Jurkat, Clone E6-1 (cell line): ENCODE measurements at regions not wholly inside any gene's neighbourhood (a gene's known extent, or its start where the extent isn't known, plus 50 kb on each side); places are given as distances from the start of the nearest gene placed in this dataset.
"Not testable (repeated sequence)": the region's sequence is repeated elsewhere in the genome, so short reads cannot be mapped to it uniquely, and the experiment has no call there.

Source experiments
- DNase-seq: peaks from one replicate; pipeline ENCODE4 v3.0.0-alpha.2; 2011; ENCODE audit warnings: low read depth, low spot score
- H3K4me3 ChIP-seq: 2 replicates; pipeline ENCODE4 v1.5.1; 2011; ENCODE audit warnings: mild to moderate bottlenecking, low read length, control low read depth, moderate library complexity

DNA sequence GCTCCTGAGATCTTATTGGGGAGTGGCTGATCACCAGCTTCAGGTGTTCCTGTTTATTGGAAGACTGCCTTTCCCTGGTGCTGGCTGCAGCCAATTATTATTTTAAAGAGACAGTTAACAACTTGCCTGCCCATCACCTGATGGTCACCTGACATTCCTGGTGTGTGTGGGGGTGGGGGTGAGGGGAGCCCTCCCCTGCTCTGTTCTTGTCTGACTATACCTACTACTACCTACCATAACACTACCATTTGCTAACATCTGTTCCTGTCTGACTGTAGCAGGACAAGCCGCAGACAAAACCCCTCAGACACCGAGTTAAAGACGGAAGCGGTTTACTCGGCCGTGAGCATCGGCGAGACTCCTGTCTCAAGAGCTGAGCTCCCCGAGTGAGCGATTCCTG, 54.9 kb upstream of the NBPF3 start:
- H3K4me3 ChIP-seq, result no peak overlapping the region
- no peak for DNase-seq

GRCh38 chr1:21384620-21385019, 55.3 kb upstream of the NBPF3 start:
- no peak for DNase-seq
- H3K4me3 ChIP-seq, result no peak overlapping the region

DNA sequence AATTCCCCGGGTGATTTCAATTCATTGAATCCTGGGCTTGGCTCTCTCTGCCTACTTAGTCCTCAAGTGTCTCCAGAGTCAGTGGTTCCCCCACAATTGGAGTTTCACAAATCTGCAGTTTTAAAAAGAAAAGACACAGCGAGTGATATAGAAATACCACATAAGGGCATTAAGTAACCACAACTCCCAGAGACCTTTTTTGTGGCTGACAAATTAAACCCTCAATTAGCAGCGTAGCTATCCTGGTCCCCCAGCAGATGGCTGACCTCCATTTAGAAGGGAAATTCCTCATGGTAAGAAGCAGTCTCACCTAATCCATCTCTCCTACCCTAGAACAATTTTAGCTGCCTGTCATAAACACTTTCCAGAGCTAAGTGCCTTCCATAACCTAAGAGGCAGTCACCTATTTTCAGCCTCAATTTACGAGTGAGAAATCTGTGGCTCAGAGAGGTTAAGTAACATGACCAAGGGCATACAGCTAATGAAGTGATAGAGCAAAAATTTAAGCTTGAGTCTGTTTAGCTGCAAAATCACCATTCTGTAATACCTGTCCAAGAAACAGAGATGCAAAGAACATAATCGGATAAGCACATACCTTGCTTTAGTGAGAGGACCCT, 56.0 kb upstream of the NBPF3 start:
- no peak overlapping the region for H3K4me3 ChIP-seq
- DNase-seq, result no peak

DNA sequence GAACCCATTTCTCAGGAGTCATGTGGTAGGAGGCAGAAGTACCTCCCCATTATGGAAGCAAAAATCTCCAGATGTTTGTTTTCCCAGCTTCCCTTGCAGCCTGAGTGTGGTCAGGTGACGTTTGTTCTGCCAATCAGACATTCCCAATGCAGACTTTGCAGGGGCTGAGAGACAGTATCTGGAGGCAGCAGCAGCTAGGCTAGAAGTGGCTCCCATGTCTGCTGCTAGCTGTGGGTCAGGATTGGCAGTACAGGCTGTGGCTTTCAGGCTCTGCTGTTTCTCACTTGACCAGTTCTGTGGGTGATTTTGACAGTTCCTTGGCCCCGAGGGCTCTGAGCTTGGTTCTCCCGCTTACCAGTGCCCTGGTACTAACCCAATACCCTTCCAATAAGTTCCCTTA, 58.6 kb upstream of the NBPF3 start:
- no peak for DNase-seq
- H3K4me3 ChIP-seq, result no peak overlapping the region

DNA sequence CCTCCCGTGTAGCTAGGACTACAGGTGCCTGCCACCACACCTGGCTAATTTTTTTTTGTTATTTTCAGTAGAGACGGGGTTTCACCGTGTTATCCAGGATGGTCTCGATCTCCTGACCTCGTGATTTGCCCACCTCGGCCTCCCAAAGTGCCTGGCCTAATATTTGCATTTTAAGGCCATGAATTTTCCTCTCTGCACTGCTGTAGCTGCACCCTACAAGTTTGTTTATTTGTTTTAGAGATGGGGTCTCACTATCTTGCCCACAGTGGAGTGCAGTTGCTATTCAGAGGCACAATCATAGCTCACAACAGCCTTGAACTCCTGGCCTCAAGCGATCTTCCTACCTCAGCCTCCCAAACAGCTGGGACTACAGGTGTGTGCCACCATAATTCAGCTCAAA, 59.8 kb upstream of the NBPF3 start:
- not testable (repeated sequence) for H3K4me3 ChIP-seq, DNase-seq

DNA sequence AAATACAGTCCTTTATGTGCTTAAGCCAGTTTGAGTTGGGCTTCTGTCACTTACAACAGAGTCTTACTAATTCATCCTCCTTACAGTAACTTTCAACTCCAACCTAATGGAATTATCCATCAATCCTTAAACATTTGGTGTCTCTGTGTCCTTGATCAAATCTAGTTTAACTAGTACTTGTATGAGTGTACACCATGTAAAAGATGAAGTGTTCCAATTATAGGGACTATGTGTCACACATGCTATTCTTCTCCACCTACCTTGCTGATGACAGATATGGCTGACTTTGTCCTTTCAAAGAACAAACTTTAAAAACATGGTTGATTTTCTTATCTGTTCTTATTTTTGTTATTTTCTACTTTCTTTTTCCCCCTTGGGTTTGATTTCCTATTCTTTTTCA, 60.4 kb upstream of the NBPF3 start:
- DNase-seq, result no peak
- H3K4me3 ChIP-seq, result no peak overlapping the region

GRCh38 chr1:21378705-21379494, 61.0 kb upstream of the NBPF3 start:
- no peak for DNase-seq
- no peak overlapping the region for H3K4me3 ChIP-seq

DNA sequence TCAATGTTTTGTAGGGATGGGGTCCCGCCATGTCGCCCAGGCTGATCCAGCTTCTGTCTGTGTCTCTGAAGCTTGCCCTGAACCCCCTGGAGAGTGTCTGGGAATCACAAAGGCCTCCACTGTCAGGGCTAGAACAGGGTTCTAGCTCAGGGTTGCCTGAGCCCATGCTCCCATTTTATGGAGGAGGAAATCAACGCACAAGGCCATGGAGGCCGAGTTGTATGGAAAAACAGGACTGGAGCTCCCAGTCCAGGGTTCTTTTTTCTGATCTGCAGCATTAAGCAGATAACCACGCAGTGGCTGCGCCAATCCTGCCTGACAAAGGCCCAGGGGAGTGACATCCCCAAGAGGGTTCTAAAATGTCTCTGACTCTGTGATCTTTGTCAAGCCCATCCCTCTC, 67.6 kb upstream of the NBPF3 start:
- H3K4me3 ChIP-seq, result no peak overlapping the region
- no peak for DNase-seq

DNA sequence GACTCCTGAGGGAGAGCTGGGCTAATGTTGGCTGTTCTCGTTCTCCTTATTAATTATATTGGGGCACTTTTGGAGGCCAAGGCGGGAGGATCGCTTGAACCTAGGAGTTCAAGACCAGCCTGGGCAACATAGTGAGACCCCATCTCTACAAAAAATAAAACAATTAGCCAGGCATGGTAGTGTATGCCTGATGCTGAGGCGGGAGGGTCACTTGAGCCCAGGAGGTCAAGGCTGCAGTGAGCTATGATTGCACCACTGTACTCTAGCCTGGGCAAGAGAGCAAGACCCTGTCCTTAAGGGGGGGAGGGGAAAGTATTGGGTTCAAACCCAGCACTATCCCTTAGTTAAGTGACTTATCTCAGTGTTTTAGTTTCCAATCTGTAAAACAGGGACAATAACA, 70.0 kb upstream of the NBPF3 start:
- H3K4me3 ChIP-seq, result no peak overlapping the region
- no peak for DNase-seq

DNA sequence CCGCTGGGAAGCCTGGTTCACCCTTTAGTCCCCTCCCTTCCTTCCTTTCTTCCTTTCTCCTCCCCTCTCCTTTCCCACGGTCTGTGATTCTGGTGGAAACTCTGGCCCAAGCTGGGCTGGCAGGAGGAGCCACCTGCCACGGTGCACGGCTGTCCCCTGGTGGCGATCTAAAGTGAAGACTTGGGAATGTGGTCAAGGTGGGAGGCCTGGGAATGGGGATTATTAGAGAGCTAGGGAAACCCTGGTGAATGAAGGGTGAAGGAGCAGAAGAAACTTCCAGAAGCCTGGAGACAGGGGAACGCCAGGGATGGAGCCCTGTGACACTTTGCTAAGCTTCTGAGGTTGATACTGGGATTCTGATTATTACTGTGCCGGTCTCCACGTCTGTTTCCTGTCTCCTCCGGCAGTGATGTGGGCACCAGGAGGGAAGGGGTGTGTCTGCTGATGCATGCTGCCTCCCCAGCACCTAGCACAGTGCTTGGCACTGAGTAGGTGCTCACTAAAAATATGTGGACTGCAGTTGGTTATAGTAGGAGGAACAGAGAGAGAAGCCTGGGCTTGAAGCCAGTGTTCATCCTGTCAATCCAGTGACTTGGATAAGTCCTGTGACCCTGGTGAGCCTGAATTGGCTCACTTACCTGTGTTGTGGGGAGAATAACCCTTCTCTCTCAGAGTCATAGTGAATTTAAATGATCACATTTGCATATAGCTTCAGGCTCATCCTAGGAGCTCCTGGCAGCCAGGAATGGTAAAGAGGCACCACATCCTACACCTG, 71.2 kb upstream of the NBPF3 start:
- no peak overlapping the region for H3K4me3 ChIP-seq
- DNase-seq, result no peak

DNA sequence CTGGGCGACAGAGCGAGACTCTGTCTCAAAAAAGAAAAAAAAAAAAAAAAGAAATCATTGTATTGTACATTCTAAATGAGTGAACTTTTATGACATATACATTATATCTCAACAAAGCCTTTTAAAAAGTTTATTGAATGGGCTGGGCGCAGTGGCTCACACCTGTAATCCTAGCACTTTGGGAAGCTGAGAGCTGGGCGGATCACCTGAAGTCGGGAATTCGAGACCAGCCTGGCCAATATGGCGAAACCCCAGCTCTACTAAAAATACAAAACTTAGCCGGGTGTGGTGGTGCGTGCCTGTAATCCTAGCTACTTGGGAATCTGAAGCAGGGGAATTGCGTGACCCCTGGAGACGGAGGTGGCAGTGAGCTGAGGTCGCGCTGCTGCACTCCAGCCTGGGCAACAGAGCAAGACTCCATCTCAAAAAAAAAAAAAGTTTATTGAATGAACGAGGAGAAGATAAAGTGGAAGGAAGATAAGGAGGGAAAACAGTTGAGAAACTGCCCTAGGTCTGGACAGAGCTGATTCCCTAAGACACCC, 71.9 kb upstream of the NBPF3 start:
- H3K4me3 ChIP-seq, DNase-seq: not testable (repeated sequence)

GRCh38 chr1:21366288-21366687, 73.6 kb upstream of the NBPF3 start:
- H3K4me3 ChIP-seq, result no peak overlapping the region
- DNase-seq, result no peak

GRCh38 chr1:21365036-21365435, 74.8 kb upstream of the ECE1 start:
- H3K4me3 ChIP-seq, result no peak overlapping the region
- DNase-seq, result no peak

DNA sequence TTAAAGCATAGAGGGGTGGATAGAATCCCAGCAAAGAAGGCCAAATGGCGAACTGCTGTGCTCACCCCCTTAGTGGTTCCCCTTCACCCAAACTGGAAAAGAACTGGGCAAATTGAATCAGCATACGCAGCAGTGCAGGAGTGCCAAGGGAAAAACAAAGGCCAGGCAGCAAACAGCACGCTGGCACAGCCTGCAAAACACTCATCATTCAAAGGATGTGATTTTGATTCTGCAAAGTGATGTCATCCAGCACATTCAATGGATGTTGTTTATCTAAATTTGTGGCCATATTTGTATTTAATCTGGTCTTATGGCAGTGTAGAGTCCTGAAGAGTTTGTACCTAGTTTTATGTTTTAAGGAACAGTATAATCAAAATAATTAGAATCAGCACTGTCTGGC, 71.8 kb upstream of the ECE1 start:
- no peak for DNase-seq
- no peak overlapping the region for H3K4me3 ChIP-seq

- no peak for DNase-seq
- H3K4me3 ChIP-seq, result no peak overlapping the region
Measured at GRCh38 chr1:21361506-21361905, 71.2 kb upstream of the ECE1 start.

DNA sequence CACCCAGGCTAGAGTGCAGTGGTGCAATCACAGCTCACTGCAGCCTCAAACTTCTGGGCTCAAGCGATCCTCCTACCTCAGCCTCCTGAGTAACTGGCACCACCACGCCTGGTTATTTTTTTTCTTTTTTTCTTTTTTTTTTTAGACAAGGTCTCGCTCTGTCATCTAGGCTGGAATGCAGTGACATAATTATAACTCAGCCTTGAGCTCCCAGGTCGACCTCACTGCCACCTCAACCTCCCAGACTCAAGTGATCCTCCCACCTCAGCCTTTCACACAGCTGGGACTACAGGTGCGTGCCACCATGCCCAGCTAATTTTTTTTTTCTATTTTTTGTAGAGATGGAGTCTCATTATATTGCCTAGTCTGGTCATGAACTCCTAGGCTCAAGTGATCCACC, 66.9 kb upstream of the ECE1 start:
- DNase-seq, result no peak
- no peak overlapping the region for H3K4me3 ChIP-seq

GRCh38 chr1:21355956-21356355, 65.7 kb upstream of the ECE1 start:
- no peak for DNase-seq
- no peak overlapping the region for H3K4me3 ChIP-seq

- DNase-seq, result no peak
- no peak overlapping the region for H3K4me3 ChIP-seq
Measured at GRCh38 chr1:21352586-21352985, 62.3 kb upstream of the ECE1 start.

GRCh38 chr1:21351901-21352300, 61.6 kb upstream of the ECE1 start:
- DNase-seq, result no peak
- no peak overlapping the region for H3K4me3 ChIP-seq
